Endothelial cell of umbilical vein (primary cell): ENCODE measurements at regions not wholly inside any gene's neighbourhood (a gene's known extent, or its start where the extent isn't known, plus 50 kb on each side); places are given as distances from the start of the nearest gene placed in this dataset.

Experiments
- BruUV-seq: library from RNA; stranded (reverse); fragments of 400-500 nt; replicated peaks from 2 replicates; lab custom pipeline; 2021; lab: Mats Ljungman, UMichigan
- CTCF ChIA-PET: fragments of 300-600, 350-600 bp; sonication (Branson Sonifier 250); formaldehyde crosslinking; loops from one replicate; lab custom pipeline; 2021; ENCODE audit warnings: antibody characterized with exemption, inconsistent platforms; lab: Charles Lee
- POLR2A ChIA-PET: fragments of 300-600, 350-600 bp; sonication (Branson Sonifier 250); formaldehyde crosslinking; loops from one replicate; lab custom pipeline; 2021; ENCODE audit warnings: antibody characterized with exemption, inconsistent platforms; lab: Charles Lee
- DNase-seq: peaks from one replicate; pipeline ENCODE4 v3.0.0-alpha.2; 2011; ENCODE audit warnings: low read depth, low spot score
- FAIRE-seq: peaks from 2 replicates; lab custom pipeline; 2011; peaks lifted over from hg19 to GRCh38; lab: Jason Lieb, UNC
- H2AFZ ChIP-seq: 2 replicates; pipeline ENCODE4 v1.6.0; 2012; ENCODE audit warnings: low read depth, low read length, control low read depth, inconsistent platforms
- H3K27ac ChIP-seq: 2 replicates; pipeline ENCODE4 v1.5.1; 2011; ENCODE audit warnings: low read depth, mild to moderate bottlenecking, control low read depth, low read length, moderate library complexity; ENCODE audit not compliant: insufficient read depth
- H3K27me3 ChIP-seq, 2 experiments: 2 replicates each; pipeline versions ENCODE4 v1.6.0 to v1.6.1; 2011; ENCODE audit warnings: low read length in 2 of 2, mixed read lengths in 1 of 2; ENCODE audit not compliant: control insufficient read depth in 2 of 2, insufficient read depth in 2 of 2
- H3K36me3 ChIP-seq, 2 experiments: 2 replicates in 1 of 2; 3 replicates in 1 of 2; pipeline ENCODE4 v1.5.1; 2011; ENCODE audit warnings: low read length in 2 of 2, mild to moderate bottlenecking in 1 of 2, moderate library complexity in 1 of 2; ENCODE audit not compliant: control insufficient read depth in 2 of 2, insufficient read depth in 2 of 2; ENCODE audit errors: extremely low read depth in 1 of 2
- H3K4me1 ChIP-seq: 3 replicates; pipeline ENCODE4 v1.5.1; 2011; ENCODE audit warnings: mild to moderate bottlenecking, low read length; ENCODE audit not compliant: control insufficient read depth, insufficient read depth; ENCODE audit errors: extremely low read depth
- H3K4me2 ChIP-seq: 2 replicates; pipeline ENCODE4 v1.6.1; 2011; ENCODE audit warnings: low read length, control low read depth, mixed read lengths; ENCODE audit not compliant: insufficient read depth
- H3K4me3 ChIP-seq, 3 experiments: fragments of 200-600 bp in 1 of 3; sonication (generic), shearing (Covaris generic) in 1 of 3; replicated peaks in 1 of 3; 2 replicates each; pipeline ENCODE4 v1.5.1; 2011 to 2016; ENCODE audit warnings: control low read depth in 3 of 3, low read length in 3 of 3, mild to moderate bottlenecking in 2 of 3, inconsistent platforms in 1 of 3, low read depth in 1 of 3, moderate library complexity in 1 of 3; ENCODE audit not compliant: insufficient read depth in 1 of 3
- H3K79me2 ChIP-seq: 2 replicates; pipeline ENCODE4 v1.6.0; 2012; ENCODE audit warnings: low read length, inconsistent platforms; ENCODE audit not compliant: control insufficient read depth, insufficient read depth
- H3K9ac ChIP-seq: replicated peaks from 2 replicates; pipeline ENCODE3; 2011; ENCODE audit warnings: low read length, control low read depth; ENCODE audit not compliant: insufficient read depth; ENCODE audit errors: extremely low read depth
- H3K9me1 ChIP-seq: replicated peaks from 3 replicates; pipeline ENCODE4 v1.6.0; 2011; ENCODE audit warnings: mild to moderate bottlenecking, low read length; ENCODE audit not compliant: control insufficient read depth, insufficient read depth; ENCODE audit errors: extremely low read depth
- H3K9me3 ChIP-seq: replicated peaks from 2 replicates; pipeline ENCODE4 v1.5.1; 2012; ENCODE audit warnings: low read length, inconsistent platforms; ENCODE audit not compliant: control insufficient read depth, insufficient read depth
- H4K20me1 ChIP-seq: replicated peaks from 2 replicates; pipeline ENCODE3; 2011; ENCODE audit warnings: mild to moderate bottlenecking, low read length; ENCODE audit not compliant: control insufficient read depth, insufficient read depth; ENCODE audit errors: extremely low read depth
- CTCF ChIP-seq, 2 donors: IDR thresholded peaks; 1 replicate in 1 of 2; 2 replicates in 1 of 2; pipeline ENCODE4 v1.5.1; 2011; ENCODE audit warnings: low read length in 2 of 2, mild to moderate bottlenecking in 2 of 2, moderate library complexity in 2 of 2, control low read depth in 1 of 2, inconsistent platforms in 1 of 2, low read depth in 1 of 2; ENCODE audit not compliant: insufficient read depth in 1 of 2; ENCODE audit errors: extremely low read depth in 1 of 2
- EZH2 ChIP-seq: IDR thresholded peaks from 2 replicates; pipeline ENCODE4 v1.6.1; 2012; ENCODE audit warnings: borderline replicate concordance, low read depth, mild to moderate bottlenecking, moderate library complexity, low read length, inconsistent platforms; ENCODE audit not compliant: severe bottlenecking
- FOS ChIP-seq: IDR thresholded peaks from 2 replicates; pipeline ENCODE4 v1.6.1; 2011; ENCODE audit warnings: mild to moderate bottlenecking, low read length, moderate library complexity, borderline replicate concordance; ENCODE audit not compliant: insufficient read depth
- GATA2 ChIP-seq: IDR thresholded peaks from 2 replicates; pipeline ENCODE4 v1.7.0; 2011; ENCODE audit warnings: low read depth, mild to moderate bottlenecking, moderate library complexity, mixed read lengths, low read length; ENCODE audit not compliant: insufficient read length, insufficient read depth
- JUN ChIP-seq: IDR thresholded peaks from 2 replicates; pipeline ENCODE4 v1.6.1; 2011; ENCODE audit warnings: borderline replicate concordance, low read depth; ENCODE audit not compliant: insufficient read length, insufficient read depth
- MYC ChIP-seq: IDR thresholded peaks from one replicate; pipeline ENCODE4 v1.6.1; 2011; ENCODE audit warnings: mild to moderate bottlenecking, low read depth, low read length
- POLR2A ChIP-seq: IDR thresholded peaks from 2 replicates; pipeline ENCODE4 v1.6.1; 2012; ENCODE audit warnings: low read depth, mild to moderate bottlenecking, control low read depth, low read length
- POLR2AphosphoS5 ChIP-seq: IDR thresholded peaks from 2 replicates; pipeline ENCODE4 v1.6.1; 2012; ENCODE audit warnings: low read depth, mild to moderate bottlenecking, control low read depth, low read length, moderate library complexity; ENCODE audit not compliant: insufficient read depth
- dilution Hi-C: fragments of 300-500 bp; cut with MboI; formaldehyde crosslinking; loops from one replicate; pipeline ENCODE4 v1.15.0; 2019; ENCODE audit warnings: low sequenced_read_pairs; ENCODE audit not compliant: extremely low pct_ligation_motif_present
- intact Hi-C: fragments of 100-400 bp; cut with micrococcal nuclease; formaldehyde crosslinking; loops from one replicate; pipeline ENCODE4 v1.10.0; 2022
- TF ChIP-seq, protein P1 (sequence below): IDR thresholded peaks from 2 replicates; pipeline ENCODE4 v1.6.1; 2011; ENCODE audit not compliant: insufficient read depth, insufficient read length

- no peaks in the 10 kb centered on the region for H3K79me2 ChIP-seq
- no peak overlapping the region for H3K9ac ChIP-seq
- no peaks in the 10 kb centered on the region for H3K4me1 ChIP-seq
- H3K9me1 ChIP-seq: no peaks in the 10 kb centered on the region
- H3K9me3 ChIP-seq: no peaks in the 10 kb centered on the region
- H3K27ac ChIP-seq: no peak overlapping the region
- dilution Hi-C loops (no loop called here), intact Hi-C loops (no loop called here)
- H4K20me1 ChIP-seq: no peaks in the 10 kb centered on the region
- no peak overlapping the region for H2AFZ ChIP-seq
- no peak for FAIRE-seq
- no peak overlapping the region for H3K4me3 ChIP-seq
- BruUV-seq: no TSS peak
- TF ChIP-seq GATA2: no peak
- no peak for TF ChIP-seq CTCF (IDR thresholded peaks at IDR 0.05; ENCODE audit: extremely low read depth in 1 of 2, insufficient read depth in 1 of 2, low read depth in 1 of 2, low read length in 2 of 2)
- TF ChIP-seq JUN: no peak
- no peak for TF ChIP-seq MYC
- no peak for TF ChIP-seq FOS
- H3K4me2 ChIP-seq: no peak overlapping the region
- no peaks in the 10 kb centered on the region for H3K36me3 ChIP-seq
- no peak for DNase-seq
- POLR2A ChIA-PET: interaction anchor here (0.7 kb wide), 1 partner anchor 10 kb away, joined by 3 read pairs; no protein-coding TSS in a partner anchor
- CTCF ChIA-PET: no interaction called here
- no peaks in the 10 kb centered on the region for H3K27me3 ChIP-seq
Measured at GRCh38 chr5:153429761-153430380, 60.6 kb upstream of the GRIA1 start.

DNA sequence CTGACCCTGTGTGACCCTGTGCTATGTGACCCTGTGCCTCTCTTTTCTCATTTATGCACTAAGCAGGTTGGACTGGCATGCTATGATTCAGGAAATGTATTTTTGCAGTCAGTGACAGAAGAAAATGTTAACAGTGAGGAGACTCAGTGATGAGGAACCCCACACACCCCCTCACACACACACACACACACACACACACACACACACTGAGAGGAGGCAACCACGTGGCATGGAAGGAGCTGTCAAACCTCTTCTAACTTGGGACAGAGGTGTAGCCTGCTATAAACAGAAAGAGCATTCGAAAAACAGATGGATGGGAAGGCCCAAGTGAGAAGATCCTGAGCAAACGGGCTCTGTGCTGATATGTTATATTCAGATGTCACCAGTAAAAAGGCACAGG lies 57.9 kb upstream of the GRIA1 start:
- no peak overlapping the region for H3K9ac ChIP-seq
- H3K4me1 ChIP-seq: no peaks in the 10 kb centered on the region
- H3K79me2 ChIP-seq: no peaks in the 10 kb centered on the region
- H3K9me3 ChIP-seq: no peaks in the 10 kb centered on the region
- CTCF ChIA-PET: no interaction called here
- DNase-seq (no peak), FAIRE-seq (no peak)
- H3K9me1 ChIP-seq: no peaks in the 10 kb centered on the region
- no peak overlapping the region for H3K4me2 ChIP-seq
- H3K36me3 ChIP-seq: no peaks in the 10 kb centered on the region
- POLR2A ChIA-PET: no interaction called here
- H3K27ac ChIP-seq: no peak overlapping the region
- TF ChIP-seq GATA2: no peak
- no peak for TF ChIP-seq POLR2A
- no peak for TF ChIP-seq EZH2
- TF ChIP-seq JUN: no peak
- TF ChIP-seq, protein P1, sequence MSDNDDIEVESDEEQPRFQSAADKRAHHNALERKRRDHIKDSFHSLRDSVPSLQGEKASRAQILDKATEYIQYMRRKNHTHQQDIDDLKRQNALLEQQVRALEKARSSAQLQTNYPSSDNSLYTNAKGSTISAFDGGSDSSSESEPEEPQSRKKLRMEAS: no peak
- TF ChIP-seq FOS: no peak
- no peak for TF ChIP-seq CTCF (IDR thresholded peaks at IDR 0.05; ENCODE audit: extremely low read depth in 1 of 2, insufficient read depth in 1 of 2, low read depth in 1 of 2, low read length in 2 of 2)
- no peak for TF ChIP-seq POLR2AphosphoS5
- no peak for TF ChIP-seq MYC
- BruUV-seq: no TSS peak
- intact Hi-C loops: no loop called here
- dilution Hi-C loops: no loop called here
- no peak overlapping the region for H2AFZ ChIP-seq
- no peak overlapping the region for H3K4me3 ChIP-seq
- H3K27me3 ChIP-seq: no peaks in the 10 kb centered on the region
- no peaks in the 10 kb centered on the region for H4K20me1 ChIP-seq
